Muscle layer of colon (tissue), 2 donors: ENCODE measurements at regions not wholly inside any gene's neighbourhood (a gene's known extent, or its start where the extent isn't known, plus 50 kb on each side); places are given as distances from the start of the nearest gene placed in this dataset.

Experiments used
- H3K27ac ChIP-seq: one replicate; pipeline ENCODE4 v1.7.0; 2013; ENCODE audit warnings: low read depth, mild to moderate bottlenecking, low read length, moderate library complexity
- H3K27me3 ChIP-seq, 2 donors: one replicate each; pipeline ENCODE4 v1.7.0; 2013; ENCODE audit warnings: low read length in 2 of 2, mild to moderate bottlenecking in 2 of 2; ENCODE audit not compliant: insufficient read depth in 2 of 2, control insufficient read depth in 1 of 2
- H3K36me3 ChIP-seq: one replicate; pipeline ENCODE4 v1.7.0; 2013; ENCODE audit warnings: mild to moderate bottlenecking, low read length; ENCODE audit not compliant: insufficient read depth
- H3K4me1 ChIP-seq: one replicate; pipeline ENCODE4 v1.7.0; 2013; ENCODE audit warnings: mild to moderate bottlenecking, low read length; ENCODE audit not compliant: insufficient read depth
- H3K4me3 ChIP-seq, 2 donors: one replicate each; pipeline ENCODE4 v1.7.0; 2013; ENCODE audit warnings: low read length in 2 of 2, low read depth in 1 of 2, mild to moderate bottlenecking in 1 of 2, moderate library complexity in 1 of 2
- H3K9ac ChIP-seq: one replicate; pipeline ENCODE4 v1.7.0; 2013; ENCODE audit warnings: low read length
- H3K9me3 ChIP-seq: one replicate; pipeline ENCODE4 v1.7.0; 2013; ENCODE audit warnings: mild to moderate bottlenecking, low read length
- donor health status: abdominal sarcoma.
- donor health status: Adenocarcinoma of cecum.

DNA sequence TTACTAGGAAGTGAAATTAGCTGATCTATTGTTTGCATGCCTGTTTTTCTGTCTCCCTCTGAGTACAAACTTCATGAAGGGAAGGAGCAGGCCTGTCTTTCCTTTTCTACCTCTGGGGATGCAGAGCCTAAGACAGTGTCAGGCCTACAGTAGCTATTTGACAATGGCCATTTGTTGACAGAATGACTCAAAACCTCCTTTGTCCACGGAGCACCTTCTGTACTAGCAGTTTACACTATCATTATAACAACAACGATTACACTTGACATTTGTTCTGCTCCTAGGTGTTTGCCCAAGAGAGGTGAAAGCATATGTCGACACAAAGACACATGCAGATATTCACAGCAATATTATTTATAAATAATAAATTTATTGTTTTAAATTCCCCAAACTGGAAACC is 132.3 kb upstream of the IRX3 start:
- Histone ChIP-seq H3K9me3 (no peaks in the 10 kb centered on the region), H3K27me3 (no peaks in the 10 kb centered on the region), H3K27ac (no peak overlapping the region), H3K4me1 (no peaks in the 10 kb centered on the region), H3K4me3 (no peak overlapping the region), H3K9ac (no peak overlapping the region), H3K36me3 (no peaks in the 10 kb centered on the region)

DNA sequence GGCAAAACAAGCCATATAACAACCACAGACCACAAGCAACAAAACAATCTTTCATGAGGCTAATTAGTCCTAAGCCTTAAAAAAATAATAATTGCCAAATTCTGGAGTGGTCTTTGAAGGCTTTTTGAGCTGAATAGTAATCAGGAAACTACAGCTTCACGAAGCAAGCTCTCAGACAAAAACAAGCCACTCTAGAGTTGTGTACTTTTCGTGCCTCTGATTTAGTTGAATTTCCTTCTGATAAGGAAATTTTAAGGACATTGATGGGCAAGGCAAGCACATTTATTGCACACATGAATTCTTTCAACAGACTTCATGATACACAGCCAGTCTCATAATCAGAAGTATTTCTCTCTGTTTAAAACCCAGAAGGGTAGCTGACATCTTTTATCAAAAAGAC is 130.8 kb upstream of the IRX3 start:
- H3K9ac ChIP-seq: no peak overlapping the region
- no peaks in the 10 kb centered on the region for H3K9me3 ChIP-seq
- no peak overlapping the region for H3K27ac ChIP-seq
- H3K4me3 ChIP-seq: no peak overlapping the region
- H3K4me1 ChIP-seq: no peaks in the 10 kb centered on the region
- no peaks in the 10 kb centered on the region for H3K36me3 ChIP-seq
- no peaks in the 10 kb centered on the region for H3K27me3 ChIP-seq

GRCh38 chr16:54414671-54415070 is 128.1 kb upstream of the IRX3 start:
- H3K27ac ChIP-seq: no peak overlapping the region
- no peaks in the 10 kb centered on the region for H3K4me1 ChIP-seq
- no peak overlapping the region for H3K4me3 ChIP-seq
- H3K9me3 ChIP-seq: no peaks in the 10 kb centered on the region
- H3K9ac ChIP-seq: no peak overlapping the region
- H3K36me3 ChIP-seq: no peaks in the 10 kb centered on the region
- peaks cover 0 to 5% of the 10 kb centered on the region in 2 donors for H3K27me3 ChIP-seq

DNA sequence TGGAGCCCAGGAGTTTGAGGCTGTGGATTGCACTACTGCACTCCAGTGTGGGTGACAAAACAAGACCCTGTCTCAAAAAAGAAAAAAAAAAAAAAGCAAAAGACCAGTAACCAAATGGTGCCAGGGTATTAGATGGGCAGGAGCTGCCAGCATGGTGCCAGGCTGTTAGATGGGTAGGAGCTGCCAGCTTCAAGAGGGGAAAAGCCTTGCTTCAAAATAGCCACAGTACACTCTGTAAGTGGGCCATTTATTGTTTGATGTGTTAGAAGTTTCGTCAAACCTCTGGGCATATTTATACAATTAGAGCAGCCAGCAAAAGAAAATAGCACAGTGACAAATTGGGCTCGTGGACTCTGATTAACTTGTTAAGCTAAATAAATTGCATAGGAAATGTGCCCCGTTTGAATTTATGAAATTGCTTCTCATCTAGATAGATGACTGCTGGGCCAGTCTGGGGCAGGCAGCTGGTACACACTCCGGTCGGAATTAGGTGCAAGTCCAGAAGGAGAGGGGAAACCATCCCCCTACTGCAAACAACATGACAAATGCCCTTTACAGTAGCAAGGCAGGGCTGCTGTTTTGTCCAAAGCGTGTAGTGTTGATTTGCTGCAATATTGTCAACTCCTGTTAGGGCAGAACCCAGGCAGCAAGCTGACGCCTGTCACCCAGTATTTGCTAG is 126.3 kb upstream of the IRX3 start:
- no peak overlapping the region for H3K9ac ChIP-seq
- H3K9me3 ChIP-seq: no peaks in the 10 kb centered on the region
- H3K27ac ChIP-seq: no peak overlapping the region
- H3K27me3 ChIP-seq: peaks cover 0 to 5% of the 10 kb centered on the region in 2 donors
- no peaks in the 10 kb centered on the region for H3K4me1 ChIP-seq
- no peaks in the 10 kb centered on the region for H3K36me3 ChIP-seq
- no peak overlapping the region for H3K4me3 ChIP-seq

- H3K9me3 ChIP-seq: no peaks in the 10 kb centered on the region
- no peaks in the 10 kb centered on the region for H3K36me3 ChIP-seq
- no peak overlapping the region for H3K9ac ChIP-seq
- no peaks in the 10 kb centered on the region for H3K4me1 ChIP-seq
- H3K4me3 ChIP-seq: no peak overlapping the region
- H3K27me3 ChIP-seq: peaks cover 0 to 5% of the 10 kb centered on the region in 2 donors
- H3K27ac ChIP-seq: no peak overlapping the region
Measured at GRCh38 chr16:54412037-54412436, 125.5 kb upstream of the IRX3 start.

- Histone ChIP-seq H3K27ac (no peak overlapping the region), H3K27me3 (peaks cover 0 to 5% of the 10 kb centered on the region in 2 donors), H3K4me3 (no peak overlapping the region), H3K9ac (no peak overlapping the region), H3K36me3 (no peaks in the 10 kb centered on the region), H3K9me3 (no peaks in the 10 kb centered on the region), H3K4me1 (no peaks in the 10 kb centered on the region)
Measured at GRCh38 chr16:54411544-54411943, 125.0 kb upstream of the IRX3 start.

- no peak overlapping the region for H3K4me3 ChIP-seq
- no peak overlapping the region for H3K27ac ChIP-seq
- H3K36me3 ChIP-seq: no peaks in the 10 kb centered on the region
- no peaks in the 10 kb centered on the region for H3K4me1 ChIP-seq
- no peaks in the 10 kb centered on the region for H3K9me3 ChIP-seq
- H3K9ac ChIP-seq: no peak overlapping the region
- H3K27me3 ChIP-seq: peaks cover 0 to 5% of the 10 kb centered on the region in 2 donors
Measured at GRCh38 chr16:54409982-54410381, 123.4 kb upstream of the IRX3 start.

DNA sequence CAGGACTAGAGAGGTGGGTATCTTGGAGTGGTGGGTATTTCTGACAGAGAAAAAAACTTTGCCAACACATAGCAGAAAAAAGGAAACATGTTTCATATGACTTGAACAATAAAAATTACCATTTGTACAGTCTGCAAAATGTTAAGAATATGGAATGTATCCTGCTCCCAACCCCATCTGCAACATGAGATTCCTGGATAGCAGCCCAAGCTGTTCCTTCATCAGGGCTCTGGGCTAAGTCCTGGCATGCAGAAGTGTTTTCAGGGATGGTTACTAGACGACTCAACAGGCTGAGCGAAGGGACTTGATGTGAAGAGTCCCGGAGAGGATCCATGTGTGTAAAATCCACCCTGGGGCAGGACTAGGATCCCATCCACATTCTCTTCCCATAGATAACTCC is 121.0 kb upstream of the IRX3 start:
- Histone ChIP-seq H3K27ac (no peak overlapping the region), H3K4me3 (no peak overlapping the region), H3K27me3 (peaks cover 0 to 5% of the 10 kb centered on the region in 2 donors), H3K4me1 (no peaks in the 10 kb centered on the region), H3K9ac (no peak overlapping the region), H3K36me3 (no peaks in the 10 kb centered on the region), H3K9me3 (no peaks in the 10 kb centered on the region)

DNA sequence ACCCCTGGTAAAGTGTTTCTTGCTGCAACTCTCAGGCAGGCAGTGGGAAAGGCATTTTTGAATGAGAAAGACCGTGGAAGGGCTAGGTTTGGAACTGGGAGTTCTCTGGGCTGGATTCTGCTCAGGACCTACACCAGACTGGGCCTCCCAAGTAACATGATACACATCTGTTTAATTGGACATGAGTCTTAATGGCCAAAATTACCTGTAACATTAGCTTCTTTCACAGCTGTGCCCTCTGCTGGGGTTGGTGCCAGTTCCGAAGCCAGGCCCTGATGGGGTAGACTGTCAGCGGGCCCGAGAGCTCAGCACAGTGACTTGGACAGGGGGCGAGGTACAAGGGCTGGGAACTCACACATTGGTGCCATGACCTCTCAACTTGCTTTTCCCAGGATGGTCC is 118.9 kb upstream of the IRX3 start:
- H3K9me3 ChIP-seq: no peaks in the 10 kb centered on the region
- no peak overlapping the region for H3K4me3 ChIP-seq
- no peak overlapping the region for H3K27ac ChIP-seq
- H3K36me3 ChIP-seq: no peaks in the 10 kb centered on the region
- no peak overlapping the region for H3K9ac ChIP-seq
- H3K4me1 ChIP-seq: no peaks in the 10 kb centered on the region
- no peaks in the 10 kb centered on the region for H3K27me3 ChIP-seq

DNA sequence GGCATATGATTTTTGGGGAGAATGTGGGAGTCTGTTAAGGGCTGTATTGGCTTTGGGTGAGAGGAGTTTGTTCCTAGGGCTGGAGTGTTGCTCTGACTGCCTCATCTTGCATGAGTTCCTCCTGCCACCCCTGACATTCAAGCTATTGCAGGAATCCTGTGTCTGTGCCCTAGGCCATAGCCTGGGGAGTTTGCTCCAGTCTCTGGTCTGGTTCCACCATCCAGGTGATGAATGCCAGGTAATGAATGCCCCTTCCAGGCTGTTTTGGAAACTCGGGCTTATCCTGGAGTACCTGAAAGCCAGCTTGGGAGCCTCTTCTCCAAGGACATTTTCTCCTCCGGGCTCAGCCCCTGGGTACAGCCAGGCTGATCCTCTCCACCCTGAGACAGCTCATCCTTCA is 117.0 kb upstream of the IRX3 start:
- H3K36me3 ChIP-seq: no peaks in the 10 kb centered on the region
- no peaks in the 10 kb centered on the region for H3K4me1 ChIP-seq

DNA sequence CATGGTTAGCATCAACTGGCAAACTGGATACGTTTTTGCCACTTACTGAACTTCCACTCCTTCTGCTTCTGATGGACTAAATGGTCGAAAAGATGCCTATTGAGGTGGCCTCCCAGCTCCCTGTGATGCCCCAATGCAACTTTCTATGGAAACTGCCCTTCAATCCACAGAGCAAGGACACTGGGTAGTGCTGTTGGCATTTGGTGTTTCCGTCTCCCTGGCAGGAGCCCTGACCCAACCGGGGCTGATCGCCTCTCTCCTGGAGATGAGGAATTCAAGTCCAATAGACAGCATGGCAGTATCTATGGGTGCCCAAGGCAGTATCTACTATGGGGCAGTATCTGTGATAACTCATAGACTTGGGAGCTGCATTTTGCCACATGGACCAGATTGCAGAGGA is 116.3 kb upstream of the IRX3 start:
- no peak overlapping the region for H3K4me3 ChIP-seq
- H3K27ac ChIP-seq: no peak overlapping the region
- no peaks in the 10 kb centered on the region for H3K9me3 ChIP-seq
- no peaks in the 10 kb centered on the region for H3K27me3 ChIP-seq
- no peaks in the 10 kb centered on the region for H3K36me3 ChIP-seq
- H3K4me1 ChIP-seq: no peaks in the 10 kb centered on the region
- no peak overlapping the region for H3K9ac ChIP-seq

More for the DNA sequence above, 117.0 kb upstream of the IRX3 start:
- no peak overlapping the region for H3K4me3 ChIP-seq
- no peaks in the 10 kb centered on the region for H3K9me3 ChIP-seq
- H3K27ac ChIP-seq: no peak overlapping the region
- no peak overlapping the region for H3K9ac ChIP-seq
- H3K27me3 ChIP-seq: no peaks in the 10 kb centered on the region

DNA sequence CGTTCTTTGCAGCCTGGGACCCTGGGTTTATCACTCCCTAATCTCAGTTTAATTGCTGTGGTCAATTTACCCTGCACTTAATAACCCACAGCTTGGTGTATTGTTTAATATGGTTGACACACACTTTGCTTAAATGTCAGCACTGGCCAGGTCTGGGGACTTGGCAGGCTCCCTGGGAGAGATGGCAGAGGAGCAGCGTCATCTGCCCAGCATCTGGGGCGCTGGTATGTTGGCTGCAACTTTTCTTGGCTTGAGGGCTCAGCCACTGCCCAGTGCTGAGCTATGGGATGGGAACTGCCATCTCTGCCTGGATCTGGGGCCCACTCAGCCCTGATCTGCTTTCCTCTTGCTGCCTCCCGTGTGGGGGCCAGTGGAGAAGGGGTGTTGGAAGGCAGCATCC is 115.7 kb upstream of the IRX3 start:
- no peak overlapping the region for H3K4me3 ChIP-seq

More for the DNA sequence above, 115.7 kb upstream of the IRX3 start:
- no peak overlapping the region for H3K9ac ChIP-seq
- no peaks in the 10 kb centered on the region for H3K27me3 ChIP-seq
- H3K4me1 ChIP-seq: no peaks in the 10 kb centered on the region
- no peak overlapping the region for H3K27ac ChIP-seq
- H3K36me3 ChIP-seq: no peaks in the 10 kb centered on the region
- no peaks in the 10 kb centered on the region for H3K9me3 ChIP-seq
